CD4-positive, alpha-beta T cell (primary cell): ENCODE measurements at regions not wholly inside any gene's neighbourhood (a gene's known extent, or its start where the extent isn't known, plus 50 kb on each side); places are given as distances from the start of the nearest gene placed in this dataset.

ENCODE experiments used
- ATAC-seq: fragments of 200-7000 bp; cut with Tn5 transposase; one replicate; pipeline ENCODE4 v1.10.0; 2022; ENCODE audit warnings: mild to moderate bottlenecking; ENCODE audit not compliant: poor library complexity
- CTCF ChIA-PET: fragments of 350-600 bp; sonication (Branson Sonifier 250); formaldehyde crosslinking; loops from one replicate; lab custom pipeline; 2021; ENCODE audit warnings: antibody characterized with exemption, inconsistent platforms; lab: Charles Lee
- POLR2A ChIA-PET: fragments of 350-600 bp; sonication (Branson Sonifier 250); formaldehyde crosslinking; loops from one replicate; lab custom pipeline; 2021; ENCODE audit warnings: antibody characterized with exemption, inconsistent platforms; lab: Charles Lee
- DNase-seq, 14 experiments: peaks; one replicate each; pipeline ENCODE4 v3.0.0-alpha.2; 2013 to 2020; ENCODE audit warnings: mixed read lengths in 2 of 14
- H3K27ac ChIP-seq, 2 donors: one replicate each; pipeline versions ENCODE4 v1.5.1 to v1.7.0; 2013; ENCODE audit warnings: low read length in 2 of 2, low read depth in 1 of 2, mild to moderate bottlenecking in 1 of 2
- H3K27me3 ChIP-seq, 2 experiments: 1 replicate in 1 of 2; 2 replicates in 1 of 2; pipeline versions ENCODE4 v1.6.1 to v1.7.0; 2013; ENCODE audit warnings: low read length in 2 of 2, control low read depth in 1 of 2, mild to moderate bottlenecking in 1 of 2, moderate library complexity in 1 of 2; ENCODE audit not compliant: insufficient read depth in 2 of 2, control insufficient read depth in 1 of 2
- H3K36me3 ChIP-seq: one replicate; pipeline ENCODE4 v1.6.1; 2013; ENCODE audit warnings: low read length, control low read depth; ENCODE audit not compliant: insufficient read depth
- H3K4me1 ChIP-seq: one replicate; pipeline ENCODE4 v1.6.1; 2013; ENCODE audit warnings: low read length, control low read depth; ENCODE audit not compliant: insufficient read depth
- H3K4me3 ChIP-seq: one replicate; pipeline ENCODE4 v1.5.1; 2013; ENCODE audit warnings: mild to moderate bottlenecking, low read length, moderate library complexity
- H3K9me3 ChIP-seq, 2 experiments: 1 replicate in 1 of 2; 2 replicates in 1 of 2; pipeline versions ENCODE4 v1.6.1 to v1.7.0; 2013; ENCODE audit warnings: low read length in 2 of 2, mild to moderate bottlenecking in 2 of 2, control low read depth in 1 of 2, moderate library complexity in 1 of 2; ENCODE audit not compliant: control insufficient read depth in 1 of 2, insufficient read depth in 1 of 2
- H3K27ac Mint-ChIP-seq: one replicate; pipeline ENCODE4 v1.8.0; 2020; ENCODE audit warnings: mixed read lengths
- H3K27me3 Mint-ChIP-seq: one replicate; pipeline ENCODE4 v1.8.0; 2021; ENCODE audit warnings: mixed read lengths
- H3K36me3 Mint-ChIP-seq: one replicate; pipeline ENCODE4 v1.8.0; 2021; ENCODE audit warnings: low read depth, mixed read lengths
- H3K4me1 Mint-ChIP-seq: one replicate; pipeline ENCODE4 v1.8.0; 2021; ENCODE audit warnings: low read depth, mixed read lengths
- H3K4me3 Mint-ChIP-seq: one replicate; pipeline ENCODE4 v1.8.0; 2020; ENCODE audit warnings: mild to moderate bottlenecking, mixed read lengths
- H3K9me3 Mint-ChIP-seq: one replicate; pipeline ENCODE4 v1.8.0; 2020; ENCODE audit warnings: mixed read lengths
- CTCF ChIP-seq: fragments of 200-600 bp; IDR thresholded peaks from one replicate; pipeline ENCODE4 v1.8.0; 2022; ENCODE audit warnings: antibody characterized with exemption, mild to moderate bottlenecking
- intact Hi-C, 2 experiments: fragments of 100-400 bp; cut with DNase I in 1 of 2; cut with micrococcal nuclease in 1 of 2; formaldehyde crosslinking; loops; one replicate each; pipeline versions ENCODE4 v1.15.1 to v1.9.0; 2023 to 2025; cut with DNase I, micrococcal nuclease

- H3K4me3 Mint-ChIP-seq: no peak overlapping the region
- intact Hi-C loops: no loop called here
- no peaks in the 10 kb centered on the region for H3K27me3 Mint-ChIP-seq
- H3K4me1 Mint-ChIP-seq: no peaks in the 10 kb centered on the region
- no peaks in the 10 kb centered on the region for H3K36me3 Mint-ChIP-seq
- ChIA-PET POLR2A (no interaction called here), CTCF (no interaction called here)
- no peak overlapping the region for H3K27ac Mint-ChIP-seq
- no peak for TF ChIP-seq CTCF
- no peak overlapping the region for H3K27ac ChIP-seq
- no peaks in the 10 kb centered on the region for H3K27me3 ChIP-seq
- no peaks in the 10 kb centered on the region for H3K9me3 Mint-ChIP-seq
- H3K36me3 ChIP-seq: no peaks in the 10 kb centered on the region
- DNase-seq (no peak), ATAC-seq (no peak)
- no peaks in the 10 kb centered on the region for H3K4me1 ChIP-seq
- no peak overlapping the region for H3K4me3 ChIP-seq
- peaks cover 0 to 21% of the 10 kb centered on the region in 2 experiments for H3K9me3 ChIP-seq
Measured at GRCh38 chr22:48653929-48654328, 1173.7 kb downstream of the BRD1 start.

- H3K4me3 ChIP-seq: no peak overlapping the region
- H3K4me1 Mint-ChIP-seq: no peaks in the 10 kb centered on the region
- H3K36me3 Mint-ChIP-seq: no peaks in the 10 kb centered on the region
- H3K27ac ChIP-seq: no peak overlapping the region
- POLR2A ChIA-PET: no interaction called here
- no peaks in the 10 kb centered on the region for H3K27me3 Mint-ChIP-seq
- H3K9me3 Mint-ChIP-seq: no peaks in the 10 kb centered on the region
- CTCF ChIA-PET: no interaction called here
- intact Hi-C loops: no loop called here
- DNase-seq (no peak), ATAC-seq (no peak)
- no peak for TF ChIP-seq CTCF
- H3K9me3 ChIP-seq: peaks cover 0 to 21% of the 10 kb centered on the region in 2 experiments
- no peaks in the 10 kb centered on the region for H3K4me1 ChIP-seq
- H3K27me3 ChIP-seq: no peaks in the 10 kb centered on the region
- no peak overlapping the region for H3K4me3 Mint-ChIP-seq
- H3K36me3 ChIP-seq: no peaks in the 10 kb centered on the region
- H3K27ac Mint-ChIP-seq: no peak overlapping the region
Measured at GRCh38 chr22:48653306-48653705, 1174.4 kb downstream of the BRD1 start.

GRCh38 chr22:48652796-48653195, 1174.9 kb downstream of the BRD1 start:
- ATAC-seq: no peak
- no peaks in the 10 kb centered on the region for H3K36me3 ChIP-seq
- intact Hi-C loops: no loop called here
- peaks cover 0 to 21% of the 10 kb centered on the region in 2 experiments for H3K9me3 ChIP-seq
- TF ChIP-seq CTCF: no peak
- DNase-seq: no peak
- Mint-ChIP-seq H3K36me3 (no peaks in the 10 kb centered on the region), H3K4me1 (no peaks in the 10 kb centered on the region), H3K27ac (no peak overlapping the region), H3K4me3 (no peak overlapping the region), H3K27me3 (no peaks in the 10 kb centered on the region), H3K9me3 (no peaks in the 10 kb centered on the region)
- no peak overlapping the region for H3K4me3 ChIP-seq
- H3K27me3 ChIP-seq: no peaks in the 10 kb centered on the region
- POLR2A ChIA-PET: no interaction called here
- H3K27ac ChIP-seq: no peak overlapping the region
- CTCF ChIA-PET: no interaction called here
- H3K4me1 ChIP-seq: no peaks in the 10 kb centered on the region
